HG03558 (cell line): ENCODE measurements at regions not wholly inside any gene's neighbourhood (a gene's known extent, or its start where the extent isn't known, plus 50 kb on each side); places are given as distances from the start of the nearest gene placed in this dataset.

Experiments used
- ATAC-seq: cut with Tn5 transposase; IDR thresholded peaks from one replicate; pipeline ENCODE4 v1.9.1; 2021; ENCODE audit warnings: moderate number of reproducible peaks; ENCODE audit not compliant: unreplicated experiment; ENCODE audit errors: extremely low read depth

DNA sequence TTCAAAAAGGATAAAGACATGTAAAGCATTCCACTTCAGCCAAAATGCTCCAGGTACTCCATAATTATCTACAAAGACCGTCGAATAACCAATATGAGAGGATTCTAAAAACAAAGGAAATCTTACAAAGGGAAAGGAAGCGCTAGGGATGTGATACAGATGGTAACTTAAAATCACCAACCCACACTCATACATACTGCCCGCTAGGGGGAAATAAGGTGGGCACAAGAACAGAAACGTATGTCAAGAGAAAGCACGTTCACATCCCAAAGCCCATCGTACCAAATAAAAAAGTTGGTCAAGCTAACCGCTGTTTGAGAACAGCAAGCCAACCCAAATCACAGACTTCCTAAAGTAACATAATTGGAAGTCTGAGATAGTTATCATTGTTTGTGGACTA lies 429.4 kb downstream of the SHQ1 start:
- no peak for ATAC-seq

DNA sequence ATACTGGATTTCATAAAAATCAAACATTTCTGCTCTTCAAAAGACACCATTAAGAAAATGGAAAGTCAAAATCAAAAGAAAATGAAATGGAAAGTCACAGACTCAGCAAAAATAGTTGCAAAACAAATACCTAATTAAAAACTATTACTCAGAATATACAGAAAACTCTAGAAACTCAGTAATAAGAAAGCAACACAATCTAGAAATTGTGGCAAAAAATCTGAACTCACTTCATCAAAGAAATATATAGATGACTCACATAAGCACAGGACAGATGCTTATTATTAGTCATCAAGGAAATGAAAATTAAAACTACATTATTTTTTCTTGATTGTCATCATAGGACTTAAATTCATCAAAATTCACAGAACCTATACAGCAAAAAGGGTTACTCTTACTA lies 430.0 kb downstream of the SHQ1 start:
- no peak for ATAC-seq

DNA sequence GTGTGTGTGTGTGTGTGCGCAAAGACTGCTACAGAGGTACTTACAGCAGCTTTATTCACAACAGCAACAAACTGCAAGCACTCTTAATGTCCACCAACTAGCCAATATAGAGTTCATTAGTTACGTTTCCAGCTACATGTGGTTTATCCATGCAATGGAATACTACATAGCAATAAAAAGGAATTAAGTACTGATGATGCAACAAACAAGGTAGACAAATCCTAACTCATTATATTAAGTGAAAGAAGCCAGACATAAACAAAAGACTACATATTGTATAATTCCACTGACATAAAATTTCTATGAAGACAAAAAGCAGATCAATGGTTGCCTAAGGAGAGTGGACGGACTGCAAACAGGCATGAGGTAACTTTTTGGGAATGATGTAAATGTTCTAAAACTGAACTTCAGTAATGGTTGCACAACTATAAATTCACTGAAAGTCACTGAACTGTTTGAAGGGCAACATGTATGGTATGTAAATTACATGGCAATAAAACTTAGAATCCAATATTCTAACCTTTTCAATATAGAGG lies 433.7 kb downstream of the SHQ1 start:
- ATAC-seq = no peak

DNA sequence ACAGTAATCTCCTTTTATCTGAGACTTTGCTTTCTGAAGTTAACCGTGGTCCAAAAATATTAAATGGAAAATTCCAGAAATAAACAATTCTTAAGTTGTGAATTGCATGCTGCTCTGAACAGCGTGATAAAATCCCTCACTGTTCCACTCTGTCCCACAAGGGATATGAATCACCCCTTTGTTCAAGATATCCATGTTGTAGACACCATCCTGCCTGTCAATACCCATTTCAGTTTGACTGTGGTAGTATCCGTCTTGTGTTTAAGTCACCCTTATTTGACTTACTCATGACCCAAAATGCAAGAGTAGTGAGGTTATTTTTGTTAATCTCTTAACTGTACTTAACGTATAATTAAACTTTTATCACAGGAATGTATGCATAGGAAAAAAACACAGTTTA lies 435.0 kb downstream of the SHQ1 start:
- no peak for ATAC-seq

DNA sequence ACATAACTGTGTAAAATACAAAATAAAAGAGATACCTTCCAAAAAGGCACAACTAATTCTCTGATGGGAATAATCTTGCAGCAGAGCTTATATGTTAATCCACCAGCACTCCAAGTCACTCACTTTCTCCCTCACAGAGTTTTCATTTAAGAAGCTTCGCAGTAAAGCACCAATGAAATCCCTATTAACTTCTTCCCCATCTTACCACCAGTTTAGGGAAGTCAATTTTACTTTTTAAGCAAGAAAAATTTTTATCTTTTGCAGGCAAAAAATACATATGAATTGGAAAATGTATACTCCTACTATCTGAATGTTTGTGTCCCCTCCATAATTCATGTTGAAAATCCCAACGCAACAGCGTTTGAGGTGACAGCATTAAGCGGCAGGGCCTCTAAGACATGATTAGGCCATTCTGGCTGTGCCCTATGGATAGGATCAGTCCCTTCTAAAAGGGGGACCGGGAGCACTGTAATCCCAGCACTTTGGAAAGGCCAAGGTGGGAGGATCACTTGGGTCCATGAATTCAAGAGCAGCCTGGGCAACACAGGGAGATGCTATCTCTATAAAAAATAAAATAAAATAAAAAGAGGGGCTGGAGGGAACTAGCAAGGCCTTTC lies 435.8 kb downstream of the SHQ1 start:
- ATAC-seq = no peak

DNA sequence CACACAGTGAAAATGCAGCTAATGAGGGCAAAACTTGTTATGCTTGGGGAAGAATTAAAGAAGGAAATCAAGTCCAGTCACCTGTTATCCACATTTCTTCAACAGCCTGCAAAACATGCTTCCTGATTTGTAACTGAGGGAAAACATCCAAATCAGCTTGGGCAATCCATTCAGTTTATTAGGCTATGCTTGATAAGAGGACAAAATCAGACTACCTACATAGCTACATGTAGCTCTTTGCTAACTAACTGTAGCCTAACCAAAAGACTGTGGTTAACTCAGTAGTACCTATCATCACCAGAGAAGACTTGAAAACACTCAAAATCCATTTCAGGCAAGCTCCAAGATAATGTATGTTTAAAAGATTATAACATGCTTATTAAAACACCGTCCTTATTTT lies 436.4 kb downstream of the SHQ1 start:
- ATAC-seq = no peak

DNA sequence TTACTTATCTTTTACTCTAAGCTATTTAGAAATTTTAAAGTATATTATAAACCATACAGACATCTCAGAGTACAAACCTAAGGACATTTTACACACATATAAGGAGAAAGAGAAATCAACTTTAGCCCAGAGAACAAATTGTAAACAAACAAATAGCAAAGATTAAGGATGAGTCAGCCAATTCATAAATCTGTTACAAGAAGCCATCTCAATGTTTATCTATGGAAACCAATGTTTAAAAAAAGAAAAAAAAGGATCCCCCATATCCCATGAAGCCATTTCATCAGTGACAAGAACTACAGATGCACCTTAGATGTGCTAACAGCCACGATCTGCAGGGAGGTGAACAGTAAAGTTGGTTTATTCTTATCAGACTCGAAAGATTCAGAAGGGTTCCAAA lies 437.1 kb downstream of the SHQ1 start:
- ATAC-seq = no peak

DNA sequence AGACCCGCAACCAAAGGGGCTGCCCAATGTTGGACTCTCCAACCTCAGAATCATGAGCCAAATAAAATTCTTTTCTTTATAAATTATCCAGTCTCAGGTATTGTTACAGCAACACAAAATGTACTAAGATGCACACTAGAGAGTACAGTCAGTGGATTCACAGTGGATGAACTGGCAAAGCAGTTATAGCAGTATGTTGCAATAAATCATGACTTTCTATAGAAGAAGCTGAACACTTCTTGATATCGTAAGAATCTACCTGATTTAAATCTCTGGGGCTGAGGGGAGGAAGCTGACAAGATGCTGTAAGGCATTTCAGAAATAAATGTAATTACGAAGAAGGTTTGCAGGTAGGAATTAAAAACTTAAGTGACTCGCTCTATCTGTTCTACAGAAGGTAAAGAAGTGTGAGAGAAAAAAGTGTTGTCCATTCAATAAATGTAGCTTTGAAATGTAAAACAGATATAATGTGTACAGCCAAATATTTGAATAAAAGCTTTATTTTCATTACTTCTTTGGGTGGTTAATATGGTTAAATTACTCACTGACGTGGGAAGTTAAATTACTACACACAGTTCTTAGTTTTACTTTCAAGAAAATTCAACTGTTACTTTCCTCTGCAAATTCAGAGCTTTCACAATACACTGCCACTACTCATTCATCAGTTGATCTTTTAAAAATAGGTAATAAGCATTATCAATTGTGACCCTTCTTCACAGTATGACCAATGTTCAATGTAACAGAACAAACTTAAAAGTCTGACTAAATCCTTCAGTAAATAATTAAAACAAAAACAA lies 439.1 kb downstream of the SHQ1 start:
- ATAC-seq = no peak

DNA sequence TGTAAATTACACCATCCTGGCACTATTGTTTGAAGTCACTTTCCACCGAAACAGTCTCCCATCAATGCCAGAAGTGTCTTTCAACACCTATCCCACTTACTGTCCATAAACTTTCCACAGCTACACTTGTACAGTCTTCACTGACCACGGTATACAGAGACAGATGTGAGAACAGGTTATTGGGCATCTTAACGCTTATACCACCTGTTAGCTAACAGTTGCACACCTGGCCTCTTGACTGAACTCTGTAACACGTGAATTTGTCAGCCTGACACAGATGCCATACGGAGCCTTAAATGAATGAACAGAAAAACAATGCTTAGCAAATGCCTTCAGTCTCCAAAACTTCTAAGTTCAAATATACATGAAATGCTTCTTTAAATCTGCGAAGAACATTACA lies 440.5 kb downstream of the SHQ1 start:
- no peak for ATAC-seq

DNA sequence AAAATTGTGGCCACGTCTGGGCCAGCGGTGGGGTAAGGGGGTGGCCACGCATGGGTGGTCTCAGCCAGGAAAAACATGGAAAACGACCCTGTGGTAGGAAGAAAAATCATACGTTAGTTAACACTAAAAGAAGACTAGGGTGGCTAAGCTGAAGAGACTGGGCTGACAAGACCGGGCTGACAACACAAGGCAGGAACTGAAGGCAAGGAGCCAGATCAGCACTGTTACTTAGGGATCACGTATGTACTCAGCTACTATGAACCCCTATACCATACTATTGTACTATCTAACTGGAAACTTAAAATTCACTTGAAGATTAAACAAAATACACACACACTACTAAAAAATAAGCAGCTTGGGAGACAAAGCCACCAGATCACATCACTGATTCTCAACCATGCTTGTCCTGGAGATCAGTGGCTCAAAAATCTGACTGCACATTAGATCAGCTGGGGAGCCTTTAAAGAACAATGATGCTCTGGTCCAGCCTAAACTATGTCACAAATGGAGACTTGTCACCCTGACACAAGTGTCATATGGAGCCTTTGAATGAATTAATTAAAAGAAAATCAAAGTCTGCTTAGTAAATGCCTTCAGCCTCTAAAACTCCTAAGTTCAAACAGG lies 442.2 kb downstream of the SHQ1 start:
- no peak for ATAC-seq

DNA sequence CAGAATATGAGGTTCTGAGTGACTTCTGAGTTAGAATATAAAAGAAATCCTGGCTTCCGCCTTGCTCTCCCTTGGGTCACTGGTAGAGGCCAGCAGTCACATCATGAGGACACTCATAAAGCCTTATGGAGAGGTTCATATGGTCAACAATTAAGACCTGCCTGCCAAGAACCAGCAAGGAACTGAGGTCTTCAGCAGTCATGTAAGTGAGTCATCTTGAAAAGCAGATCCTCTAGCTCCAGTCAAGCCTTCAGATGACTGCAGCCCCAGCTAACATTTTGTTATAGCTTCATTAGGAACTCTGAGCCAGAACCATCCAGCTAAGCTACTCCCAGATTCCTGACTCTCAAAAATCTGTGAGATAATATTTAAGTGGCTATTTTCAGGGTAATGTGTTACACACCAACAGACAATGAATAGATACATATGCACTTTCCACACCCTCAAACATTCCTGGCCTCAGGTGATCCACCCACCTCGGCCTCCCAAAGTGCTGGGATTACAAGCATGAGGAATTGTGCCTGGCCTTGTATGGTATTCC lies 447.2 kb downstream of the SHQ1 start:
- ATAC-seq = no peak

DNA sequence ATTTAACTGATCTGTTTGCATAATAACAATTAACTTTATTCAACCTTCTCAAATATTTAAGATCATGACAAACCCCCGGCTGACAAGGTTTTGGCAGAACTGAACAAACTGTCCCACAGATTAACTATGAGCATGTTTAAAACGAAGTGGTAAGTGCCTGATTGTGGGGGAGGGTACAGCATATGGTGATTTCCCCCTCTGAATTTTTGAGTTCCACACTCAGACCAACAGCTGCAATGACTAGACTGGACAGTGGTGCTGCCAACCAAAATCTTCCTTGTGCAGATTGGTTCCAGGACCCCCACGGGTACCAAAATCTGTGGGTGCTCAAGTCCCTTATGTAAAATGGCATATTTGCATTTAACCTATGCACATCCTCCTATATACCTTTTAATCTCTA lies 449.5 kb downstream of the SHQ1 start:
- no peak for ATAC-seq

DNA sequence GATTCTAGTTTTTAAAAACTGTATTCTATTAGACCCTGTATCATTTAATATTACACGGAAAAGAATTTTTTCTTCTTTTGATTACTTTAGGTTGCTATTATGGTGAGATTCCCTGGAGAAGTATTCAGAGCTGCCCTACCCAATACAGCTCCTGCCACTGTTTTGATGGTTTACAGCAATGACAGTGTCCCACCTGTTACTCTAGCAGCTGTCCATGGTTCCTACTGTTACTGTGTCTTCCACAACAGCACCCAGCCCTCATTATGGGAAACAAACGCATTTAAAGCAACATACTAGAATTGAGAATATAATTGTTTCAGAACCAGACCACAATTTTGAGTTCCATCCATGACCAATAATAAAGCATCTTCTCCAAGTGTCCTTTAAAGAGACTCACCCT lies 450.7 kb downstream of the SHQ1 start:
- ATAC-seq = no peak

DNA sequence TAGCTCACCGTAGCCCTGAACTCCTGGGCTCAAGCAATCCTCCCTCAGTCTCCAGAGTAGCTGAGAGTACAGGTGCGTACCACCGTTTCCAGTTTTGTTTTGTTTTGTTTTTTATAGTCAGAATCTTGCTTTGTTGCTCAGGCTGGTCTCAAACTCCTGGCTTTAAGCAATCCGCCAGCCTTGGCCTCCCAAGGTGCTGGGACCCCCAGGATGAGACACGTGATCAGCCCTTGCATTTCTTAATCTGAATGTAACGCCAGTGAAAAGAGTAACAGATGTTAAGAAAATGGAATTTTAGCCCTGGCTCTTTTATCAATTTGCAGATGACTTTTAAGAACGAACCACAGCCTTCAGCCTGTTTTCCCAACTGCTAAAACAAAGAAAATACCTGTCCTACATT lies 451.3 kb downstream of the SHQ1 start:
- ATAC-seq = no peak

DNA sequence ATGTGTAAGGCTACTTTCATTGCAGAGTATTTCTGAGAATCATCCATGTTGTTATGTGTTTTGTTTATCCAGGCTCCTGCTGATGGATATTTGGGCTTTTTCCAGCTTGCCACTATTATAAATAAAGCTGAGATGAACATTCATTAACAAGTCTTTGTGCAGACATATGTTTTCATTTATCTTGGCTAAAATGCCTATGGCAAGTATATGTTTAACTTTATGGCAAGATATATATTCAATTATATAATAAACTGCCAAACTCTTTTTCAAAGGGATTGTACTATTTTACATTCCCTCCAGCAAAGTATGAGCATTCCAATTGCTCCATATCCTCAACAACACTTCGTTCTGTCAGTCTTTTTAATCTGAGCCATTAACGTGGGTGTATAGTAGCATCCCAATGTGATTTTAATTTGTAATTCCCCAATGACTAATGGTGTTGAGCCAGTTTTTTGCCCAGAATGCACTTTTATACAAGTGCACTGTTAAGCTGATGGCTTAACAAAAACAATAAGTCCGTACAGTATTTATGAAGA lies 452.4 kb downstream of the SHQ1 start:
- ATAC-seq = no peak

DNA sequence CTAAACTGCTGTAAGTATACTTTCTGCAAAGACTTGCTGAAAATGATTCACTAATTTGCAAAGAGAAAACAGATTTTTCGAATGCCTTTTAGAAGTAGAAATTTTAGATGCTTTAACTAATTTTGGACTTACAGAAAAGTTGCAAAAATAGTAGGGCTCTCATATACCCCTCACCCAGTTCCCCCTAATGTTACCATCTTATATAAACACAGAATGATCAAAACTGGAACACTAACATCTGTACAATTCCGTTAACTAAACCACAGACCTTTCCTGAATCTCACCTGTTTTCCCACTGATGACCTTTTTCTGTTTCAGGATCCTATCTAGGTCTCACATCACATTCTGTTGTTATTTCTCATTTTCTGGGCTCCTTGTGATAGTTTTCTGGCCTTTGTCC lies 454.8 kb downstream of the SHQ1 start:
- no peak for ATAC-seq

DNA sequence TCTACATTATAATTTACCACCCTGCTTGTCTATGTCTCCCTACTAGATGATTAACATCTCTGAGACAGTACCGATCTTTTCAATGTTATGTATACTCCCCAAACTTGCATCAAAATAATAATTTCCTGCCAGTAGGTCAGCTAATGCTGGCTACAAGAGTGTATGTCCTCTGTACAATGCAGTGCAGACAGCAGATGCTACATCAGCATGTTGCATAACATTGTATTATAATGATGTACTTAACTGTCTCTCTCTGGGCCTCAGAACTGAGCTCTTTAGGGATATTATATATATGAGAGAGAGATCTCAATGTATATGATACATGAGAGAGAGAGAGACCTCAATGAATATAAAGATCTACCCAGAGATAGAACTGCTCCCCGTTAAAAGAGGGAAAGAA lies 456.6 kb downstream of the SHQ1 start:
- no peak for ATAC-seq

DNA sequence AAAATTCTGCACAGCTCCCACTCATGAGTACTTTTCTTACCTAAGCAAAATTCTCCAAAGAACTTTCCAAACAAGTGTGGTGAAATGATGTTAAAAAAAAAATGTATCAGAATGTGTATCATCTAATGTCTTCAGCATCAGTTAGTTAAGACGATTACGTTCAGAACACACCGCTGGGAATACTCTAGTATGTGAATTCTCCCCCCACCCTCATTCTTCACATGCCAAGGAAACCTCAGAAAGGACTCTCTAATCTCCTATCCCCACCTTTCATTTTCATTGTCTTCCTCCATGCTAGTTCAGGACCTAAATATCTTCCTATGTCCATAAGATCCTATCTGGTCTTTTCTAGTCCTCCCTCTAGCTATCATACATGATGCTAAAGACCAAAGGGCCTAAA lies 457.4 kb downstream of the SHQ1 start:
- no peak for ATAC-seq

DNA sequence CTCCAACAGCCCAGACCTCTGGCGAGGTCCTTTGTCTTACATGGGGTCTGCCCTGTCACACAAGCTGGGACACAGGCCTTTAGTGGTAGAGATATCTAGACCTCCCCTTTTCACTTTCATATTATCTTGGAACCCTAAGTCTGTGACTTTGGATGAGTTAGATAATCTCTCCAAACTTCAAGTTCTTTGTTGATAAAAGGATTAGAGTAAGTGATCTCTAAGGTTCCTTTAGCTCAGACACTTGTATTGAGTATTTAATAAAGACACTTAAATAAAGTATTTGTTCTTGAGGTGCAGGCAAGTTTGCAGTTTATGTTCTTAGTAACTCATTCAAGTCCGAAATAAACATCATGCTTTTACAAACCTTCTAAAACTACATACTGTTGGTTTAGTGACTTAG lies 459.6 kb downstream of the SHQ1 start:
- no peak for ATAC-seq

DNA sequence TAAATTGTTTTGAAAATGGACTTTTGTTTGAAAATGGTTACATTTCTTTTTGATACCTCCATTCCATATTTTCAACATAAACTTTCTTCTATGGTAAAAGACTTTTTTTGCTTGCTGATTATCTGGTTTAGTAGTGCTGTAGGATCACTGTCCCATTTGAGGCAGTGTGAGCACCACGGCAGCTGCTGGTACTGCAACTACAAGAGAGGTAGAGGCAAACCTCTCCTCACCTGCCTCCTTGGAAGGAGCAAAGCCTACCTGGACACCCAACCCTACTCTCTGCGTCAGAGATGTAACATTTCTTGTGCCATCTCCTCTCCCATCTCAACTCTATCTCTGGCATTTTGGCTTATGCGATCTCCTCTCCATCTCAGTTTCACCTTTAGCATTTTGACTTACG lies 460.1 kb downstream of the SHQ1 start:
- ATAC-seq = no peak
